Endothelial cell of umbilical vein (primary cell): ENCODE measurements at regions not wholly inside any gene's neighbourhood (a gene's known extent, or its start where the extent isn't known, plus 50 kb on each side); places are given as distances from the start of the nearest gene placed in this dataset.

Experiments
- BruUV-seq: library from RNA; stranded (reverse); fragments of 400-500 nt; replicated peaks from 2 replicates; lab custom pipeline; 2021; lab: Mats Ljungman, UMichigan
- CTCF ChIA-PET: fragments of 300-600, 350-600 bp; sonication (Branson Sonifier 250); formaldehyde crosslinking; loops from one replicate; lab custom pipeline; 2021; ENCODE audit warnings: antibody characterized with exemption, inconsistent platforms; lab: Charles Lee
- POLR2A ChIA-PET: fragments of 300-600, 350-600 bp; sonication (Branson Sonifier 250); formaldehyde crosslinking; loops from one replicate; lab custom pipeline; 2021; ENCODE audit warnings: antibody characterized with exemption, inconsistent platforms; lab: Charles Lee
- DNase-seq: peaks from one replicate; pipeline ENCODE4 v3.0.0-alpha.2; 2011; ENCODE audit warnings: low read depth, low spot score
- FAIRE-seq: peaks from 2 replicates; lab custom pipeline; 2011; peaks lifted over from hg19 to GRCh38; lab: Jason Lieb, UNC
- H2AFZ ChIP-seq: 2 replicates; pipeline ENCODE4 v1.6.0; 2012; ENCODE audit warnings: low read depth, low read length, control low read depth, inconsistent platforms
- H3K27ac ChIP-seq: 2 replicates; pipeline ENCODE4 v1.5.1; 2011; ENCODE audit warnings: low read depth, mild to moderate bottlenecking, control low read depth, low read length, moderate library complexity; ENCODE audit not compliant: insufficient read depth
- H3K27me3 ChIP-seq, 2 experiments: 2 replicates each; pipeline versions ENCODE4 v1.6.0 to v1.6.1; 2011; ENCODE audit warnings: low read length in 2 of 2, mixed read lengths in 1 of 2; ENCODE audit not compliant: control insufficient read depth in 2 of 2, insufficient read depth in 2 of 2
- H3K36me3 ChIP-seq, 2 experiments: 2 replicates in 1 of 2; 3 replicates in 1 of 2; pipeline ENCODE4 v1.5.1; 2011; ENCODE audit warnings: low read length in 2 of 2, mild to moderate bottlenecking in 1 of 2, moderate library complexity in 1 of 2; ENCODE audit not compliant: control insufficient read depth in 2 of 2, insufficient read depth in 2 of 2; ENCODE audit errors: extremely low read depth in 1 of 2
- H3K4me1 ChIP-seq: 3 replicates; pipeline ENCODE4 v1.5.1; 2011; ENCODE audit warnings: mild to moderate bottlenecking, low read length; ENCODE audit not compliant: control insufficient read depth, insufficient read depth; ENCODE audit errors: extremely low read depth
- H3K4me2 ChIP-seq: 2 replicates; pipeline ENCODE4 v1.6.1; 2011; ENCODE audit warnings: low read length, control low read depth, mixed read lengths; ENCODE audit not compliant: insufficient read depth
- H3K4me3 ChIP-seq, 3 experiments: fragments of 200-600 bp in 1 of 3; sonication (generic), shearing (Covaris generic) in 1 of 3; replicated peaks in 1 of 3; 2 replicates each; pipeline ENCODE4 v1.5.1; 2011 to 2016; ENCODE audit warnings: control low read depth in 3 of 3, low read length in 3 of 3, mild to moderate bottlenecking in 2 of 3, inconsistent platforms in 1 of 3, low read depth in 1 of 3, moderate library complexity in 1 of 3; ENCODE audit not compliant: insufficient read depth in 1 of 3
- H3K79me2 ChIP-seq: 2 replicates; pipeline ENCODE4 v1.6.0; 2012; ENCODE audit warnings: low read length, inconsistent platforms; ENCODE audit not compliant: control insufficient read depth, insufficient read depth
- H3K9ac ChIP-seq: replicated peaks from 2 replicates; pipeline ENCODE3; 2011; ENCODE audit warnings: low read length, control low read depth; ENCODE audit not compliant: insufficient read depth; ENCODE audit errors: extremely low read depth
- H3K9me1 ChIP-seq: replicated peaks from 3 replicates; pipeline ENCODE4 v1.6.0; 2011; ENCODE audit warnings: mild to moderate bottlenecking, low read length; ENCODE audit not compliant: control insufficient read depth, insufficient read depth; ENCODE audit errors: extremely low read depth
- H3K9me3 ChIP-seq: replicated peaks from 2 replicates; pipeline ENCODE4 v1.5.1; 2012; ENCODE audit warnings: low read length, inconsistent platforms; ENCODE audit not compliant: control insufficient read depth, insufficient read depth
- H4K20me1 ChIP-seq: replicated peaks from 2 replicates; pipeline ENCODE3; 2011; ENCODE audit warnings: mild to moderate bottlenecking, low read length; ENCODE audit not compliant: control insufficient read depth, insufficient read depth; ENCODE audit errors: extremely low read depth
- EZH2 ChIP-seq: IDR thresholded peaks from 2 replicates; pipeline ENCODE4 v1.6.1; 2012; ENCODE audit warnings: borderline replicate concordance, low read depth, mild to moderate bottlenecking, moderate library complexity, low read length, inconsistent platforms; ENCODE audit not compliant: severe bottlenecking
- FOS ChIP-seq: IDR thresholded peaks from 2 replicates; pipeline ENCODE4 v1.6.1; 2011; ENCODE audit warnings: mild to moderate bottlenecking, low read length, moderate library complexity, borderline replicate concordance; ENCODE audit not compliant: insufficient read depth
- GATA2 ChIP-seq: IDR thresholded peaks from 2 replicates; pipeline ENCODE4 v1.7.0; 2011; ENCODE audit warnings: low read depth, mild to moderate bottlenecking, moderate library complexity, mixed read lengths, low read length; ENCODE audit not compliant: insufficient read length, insufficient read depth
- JUN ChIP-seq: IDR thresholded peaks from 2 replicates; pipeline ENCODE4 v1.6.1; 2011; ENCODE audit warnings: borderline replicate concordance, low read depth; ENCODE audit not compliant: insufficient read length, insufficient read depth
- MYC ChIP-seq: IDR thresholded peaks from one replicate; pipeline ENCODE4 v1.6.1; 2011; ENCODE audit warnings: mild to moderate bottlenecking, low read depth, low read length
- POLR2A ChIP-seq: IDR thresholded peaks from 2 replicates; pipeline ENCODE4 v1.6.1; 2012; ENCODE audit warnings: low read depth, mild to moderate bottlenecking, control low read depth, low read length
- POLR2AphosphoS5 ChIP-seq: IDR thresholded peaks from 2 replicates; pipeline ENCODE4 v1.6.1; 2012; ENCODE audit warnings: low read depth, mild to moderate bottlenecking, control low read depth, low read length, moderate library complexity; ENCODE audit not compliant: insufficient read depth
- dilution Hi-C: fragments of 300-500 bp; cut with MboI; formaldehyde crosslinking; loops from one replicate; pipeline ENCODE4 v1.15.0; 2019; ENCODE audit warnings: low sequenced_read_pairs; ENCODE audit not compliant: extremely low pct_ligation_motif_present
- intact Hi-C: fragments of 100-400 bp; cut with micrococcal nuclease; formaldehyde crosslinking; loops from one replicate; pipeline ENCODE4 v1.10.0; 2022
- TF ChIP-seq, protein P1 (sequence below), 2 donors: IDR thresholded peaks; 1 replicate in 1 of 2; 2 replicates in 1 of 2; pipeline ENCODE4 v1.5.1; 2011; ENCODE audit warnings: low read length in 2 of 2, mild to moderate bottlenecking in 2 of 2, moderate library complexity in 2 of 2, control low read depth in 1 of 2, inconsistent platforms in 1 of 2, low read depth in 1 of 2; ENCODE audit not compliant: insufficient read depth in 1 of 2; ENCODE audit errors: extremely low read depth in 1 of 2
- TF ChIP-seq, protein P2 (sequence below): IDR thresholded peaks from 2 replicates; pipeline ENCODE4 v1.6.1; 2011; ENCODE audit not compliant: insufficient read depth, insufficient read length

DNA sequence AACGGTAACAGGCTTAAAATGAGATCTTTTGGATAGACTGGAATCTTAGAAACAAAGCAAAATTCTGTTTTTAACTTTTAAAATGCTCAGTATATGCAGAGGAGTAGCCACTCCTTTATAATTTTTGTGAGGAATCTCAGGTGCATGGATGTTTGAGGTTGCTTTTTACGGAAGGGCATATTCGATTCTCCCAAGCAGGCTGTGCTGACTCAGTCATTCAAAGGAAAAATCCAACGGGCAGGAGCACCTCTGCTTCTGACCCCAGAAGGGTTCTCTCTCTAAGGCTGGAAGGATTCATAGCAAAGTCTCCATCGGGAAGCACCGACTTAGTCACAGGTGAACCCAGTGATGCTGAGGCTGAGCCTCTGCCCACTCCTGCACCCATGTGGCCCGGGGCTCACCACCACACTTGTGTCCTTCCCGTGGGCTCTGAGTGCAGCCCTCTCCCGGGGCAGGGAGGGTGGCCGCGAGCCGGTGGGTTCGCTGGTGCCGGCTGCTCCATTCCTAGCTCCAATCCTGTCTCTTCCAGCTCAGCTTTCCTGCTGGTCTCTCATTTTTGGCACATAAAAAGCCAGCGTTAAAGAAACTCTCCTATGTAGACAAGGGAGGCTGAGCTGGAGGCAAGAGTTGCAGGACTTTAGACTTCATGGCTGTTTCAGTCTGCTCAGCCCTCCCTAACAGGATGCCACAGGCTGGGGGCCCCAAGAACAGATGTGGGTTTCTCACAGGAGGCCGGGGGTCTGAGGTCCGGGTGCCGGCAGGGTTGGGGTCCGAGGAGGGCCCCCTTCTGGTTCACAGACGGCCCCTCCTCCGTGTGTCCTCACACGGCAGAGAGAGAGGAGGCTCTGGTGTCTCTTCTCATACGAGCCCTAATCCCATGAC lies 135.6 kb upstream of the LPCAT1 start:
- Histone ChIP-seq H4K20me1 (no peaks in the 10 kb centered on the region), H3K79me2 (no peaks in the 10 kb centered on the region), H3K4me1 (no peaks in the 10 kb centered on the region), H3K9ac (no peak overlapping the region), H3K36me3 (no peaks in the 10 kb centered on the region), H3K27me3 (no peaks in the 10 kb centered on the region), H3K4me2 (no peak overlapping the region), H2AFZ (no peak overlapping the region), H3K4me3 (no peak overlapping the region), H3K9me3 (no peaks in the 10 kb centered on the region), H3K27ac (no peak overlapping the region), H3K9me1 (no peaks in the 10 kb centered on the region)
- ChIA-PET POLR2A (no interaction called here), CTCF (no interaction called here)
- intact Hi-C loops (no loop called here), dilution Hi-C loops (no loop called here)
- no peak for FAIRE-seq
- TF ChIP-seq POLR2AphosphoS5 (no peak), MYC (no peak), EZH2 (no peak), GATA2 (no peak), JUN (no peak), POLR2A (no peak), FOS (no peak)
- TF ChIP-seq, protein P1, sequence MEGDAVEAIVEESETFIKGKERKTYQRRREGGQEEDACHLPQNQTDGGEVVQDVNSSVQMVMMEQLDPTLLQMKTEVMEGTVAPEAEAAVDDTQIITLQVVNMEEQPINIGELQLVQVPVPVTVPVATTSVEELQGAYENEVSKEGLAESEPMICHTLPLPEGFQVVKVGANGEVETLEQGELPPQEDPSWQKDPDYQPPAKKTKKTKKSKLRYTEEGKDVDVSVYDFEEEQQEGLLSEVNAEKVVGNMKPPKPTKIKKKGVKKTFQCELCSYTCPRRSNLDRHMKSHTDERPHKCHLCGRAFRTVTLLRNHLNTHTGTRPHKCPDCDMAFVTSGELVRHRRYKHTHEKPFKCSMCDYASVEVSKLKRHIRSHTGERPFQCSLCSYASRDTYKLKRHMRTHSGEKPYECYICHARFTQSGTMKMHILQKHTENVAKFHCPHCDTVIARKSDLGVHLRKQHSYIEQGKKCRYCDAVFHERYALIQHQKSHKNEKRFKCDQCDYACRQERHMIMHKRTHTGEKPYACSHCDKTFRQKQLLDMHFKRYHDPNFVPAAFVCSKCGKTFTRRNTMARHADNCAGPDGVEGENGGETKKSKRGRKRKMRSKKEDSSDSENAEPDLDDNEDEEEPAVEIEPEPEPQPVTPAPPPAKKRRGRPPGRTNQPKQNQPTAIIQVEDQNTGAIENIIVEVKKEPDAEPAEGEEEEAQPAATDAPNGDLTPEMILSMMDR (IDR thresholded peaks at IDR 0.05; ENCODE audit: extremely low read depth in 1 of 2, insufficient read depth in 1 of 2, low read depth in 1 of 2, low read length in 2 of 2), result no peak
- TF ChIP-seq, protein P2, sequence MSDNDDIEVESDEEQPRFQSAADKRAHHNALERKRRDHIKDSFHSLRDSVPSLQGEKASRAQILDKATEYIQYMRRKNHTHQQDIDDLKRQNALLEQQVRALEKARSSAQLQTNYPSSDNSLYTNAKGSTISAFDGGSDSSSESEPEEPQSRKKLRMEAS, result no peak
- no peak for DNase-seq
- no TSS peak for BruUV-seq
